HG03378 (cell line): ENCODE measurements at regions not wholly inside any gene's neighbourhood (a gene's known extent, or its start where the extent isn't known, plus 50 kb on each side); places are given as distances from the start of the nearest gene placed in this dataset.

Experiments used
- ATAC-seq: cut with Tn5 transposase; IDR thresholded peaks from one replicate; pipeline ENCODE4 v1.9.1; 2021; ENCODE audit warnings: mild to moderate bottlenecking, moderate library complexity; ENCODE audit not compliant: unreplicated experiment

- ATAC-seq = no peak
Measured at GRCh38 chr12:58455136-58455535, 465.2 kb downstream of the LRIG3 start.

- no peak for ATAC-seq
Measured at GRCh38 chr12:58458102-58458501, 462.2 kb downstream of the LRIG3 start.

- ATAC-seq = no peak
Measured at GRCh38 chr12:58459191-58459590, 461.1 kb downstream of the LRIG3 start.

- no peak for ATAC-seq
Measured at GRCh38 chr12:58463051-58463450, 457.3 kb downstream of the LRIG3 start.

GRCh38 chr12:58465418-58465817 lies 454.9 kb downstream of the LRIG3 start:
- ATAC-seq = no peak

GRCh38 chr12:58470266-58471010 lies 449.9 kb downstream of the LRIG3 start:
- no peak for ATAC-seq

GRCh38 chr12:58479401-58479800 lies 440.9 kb downstream of the LRIG3 start:
- no peak for ATAC-seq

GRCh38 chr12:58481811-58482210 lies 438.5 kb downstream of the LRIG3 start:
- ATAC-seq = no peak

- ATAC-seq = no peak
Measured at GRCh38 chr12:58487255-58487654, 433.0 kb downstream of the LRIG3 start.

GRCh38 chr12:58487678-58488161 lies 432.6 kb downstream of the LRIG3 start:
- no peak for ATAC-seq

GRCh38 chr12:58489394-58489793 lies 430.9 kb downstream of the LRIG3 start:
- no peak for ATAC-seq

- ATAC-seq = no peak
Measured at GRCh38 chr12:58491306-58491705, 429.0 kb downstream of the LRIG3 start.

GRCh38 chr12:58496411-58497190 lies 423.7 kb downstream of the LRIG3 start:
- no peak for ATAC-seq

- ATAC-seq = no peak
Measured at GRCh38 chr12:58500399-58500798, 419.9 kb downstream of the LRIG3 start.

GRCh38 chr12:58502226-58502625 lies 418.1 kb downstream of the LRIG3 start:
- no peak for ATAC-seq

- ATAC-seq = no peak
Measured at GRCh38 chr12:58502841-58503240, 417.5 kb downstream of the LRIG3 start.

GRCh38 chr12:58503731-58504130 lies 416.6 kb downstream of the LRIG3 start:
- no peak for ATAC-seq

- no peak for ATAC-seq
Measured at GRCh38 chr12:58504143-58504938, 416.0 kb downstream of the LRIG3 start.

GRCh38 chr12:58509116-58509885 lies 411.0 kb downstream of the LRIG3 start:
- ATAC-seq = no peak

- no peak for ATAC-seq
Measured at GRCh38 chr12:58513301-58513834, 406.9 kb downstream of the LRIG3 start.
